Stimulated activated naive B cell treated with anti-CD40 and anti-IgM and Interleukin-4, amounts not matched to agents 10 μg/mL and 1 μg/mL and 100 μg/mL, for 72 hours (primary cell): ENCODE measurements at regions not wholly inside any gene's neighbourhood (a gene's known extent, or its start where the extent isn't known, plus 50 kb on each side); places are given as distances from the start of the nearest gene placed in this dataset.

Experiments used
- ATAC-seq, 2 donors: fragments of 150-1000 bp; cut with Tn5 transposase; replicated peaks; 2 replicates each; pipeline ENCODE4 v1.10.0; 2021; ENCODE audit warnings: moderate library complexity in 1 of 2
- DNase-seq: peaks from one replicate; pipeline ENCODE4 v3.0.0; 2021
- H3K27ac Mint-ChIP-seq: one replicate; pipeline ENCODE4 v1.8.0; 2022; ENCODE audit warnings: mild to moderate bottlenecking, mixed read lengths
- H3K27me3 Mint-ChIP-seq, 2 donors: one replicate each; pipeline ENCODE4 v1.8.0; 2022; ENCODE audit warnings: mixed read lengths in 2 of 2
- H3K36me3 Mint-ChIP-seq, 2 donors: one replicate each; pipeline ENCODE4 v1.8.0; 2022; ENCODE audit warnings: mixed read lengths in 2 of 2, mild to moderate bottlenecking in 1 of 2
- H3K4me1 Mint-ChIP-seq, 2 donors: one replicate each; pipeline ENCODE4 v1.8.0; 2022; ENCODE audit warnings: mixed read lengths in 2 of 2, mild to moderate bottlenecking in 1 of 2
- H3K4me3 Mint-ChIP-seq, 2 donors: one replicate each; pipeline ENCODE4 v1.8.0; 2022; ENCODE audit warnings: mild to moderate bottlenecking in 2 of 2, mixed read lengths in 2 of 2, moderate library complexity in 1 of 2
- H3K9me3 Mint-ChIP-seq, 2 donors: one replicate each; pipeline ENCODE4 v1.8.0; 2022; ENCODE audit warnings: mixed read lengths in 2 of 2, mild to moderate bottlenecking in 1 of 2

- peak overlapping the region in 1 of 2 donors; percentile 51 for H3K4me3 Mint-ChIP-seq
- no peak overlapping the region for H3K27ac Mint-ChIP-seq
- H3K27me3 Mint-ChIP-seq = peaks cover 0 to 5% of the 10 kb centered on the region in 2 donors
- no peaks in the 10 kb centered on the region for H3K36me3 Mint-ChIP-seq
- no peaks in the 10 kb centered on the region for H3K9me3 Mint-ChIP-seq
- peak; percentile 58 for DNase-seq
- peaks cover 6 to 15% of the 10 kb centered on the region in 2 donors for H3K4me1 Mint-ChIP-seq
- peak; percentile 96 to 99 for ATAC-seq
These were observed 287.3 kb downstream of the COG6 start for GRCh38 chr13:39942552-39943273.

- Mint-ChIP-seq H3K36me3 (no peaks in the 10 kb centered on the region), H3K9me3 (no peaks in the 10 kb centered on the region), H3K27me3 (peaks cover 0 to 5% of the 10 kb centered on the region in 2 donors), H3K4me3 (no peak overlapping the region), H3K27ac (no peak overlapping the region), H3K4me1 (peaks cover 6 to 15% of the 10 kb centered on the region in 2 donors)
- no peak for DNase-seq
- no peak for ATAC-seq
These were observed 288.2 kb downstream of the COG6 start for GRCh38 chr13:39943711-39944110.

GRCh38 chr13:39945226-39945625 lies 289.8 kb downstream of the COG6 start:
- Mint-ChIP-seq H3K9me3 (no peaks in the 10 kb centered on the region), H3K4me3 (no peak overlapping the region), H3K27me3 (peaks cover 0 to 5% of the 10 kb centered on the region in 2 donors), H3K4me1 (peaks cover 8 to 15% of the 10 kb centered on the region in 2 donors), H3K27ac (no peak overlapping the region), H3K36me3 (no peaks in the 10 kb centered on the region)
- ATAC-seq (no peak), DNase-seq (no peak)

GRCh38 chr13:39946769-39947168 lies 291.3 kb downstream of the COG6 start:
- no peak for DNase-seq
- no peaks in the 10 kb centered on the region for H3K9me3 Mint-ChIP-seq
- H3K4me3 Mint-ChIP-seq = no peak overlapping the region
- H3K27me3 Mint-ChIP-seq = peaks cover 0 to 5% of the 10 kb centered on the region in 2 donors
- no peak overlapping the region for H3K27ac Mint-ChIP-seq
- no peak for ATAC-seq
- H3K4me1 Mint-ChIP-seq = peaks cover 12 to 22% of the 10 kb centered on the region in 2 donors
- no peaks in the 10 kb centered on the region for H3K36me3 Mint-ChIP-seq

GRCh38 chr13:39951301-39951700 lies 295.8 kb downstream of the COG6 start:
- no peak overlapping the region for H3K27ac Mint-ChIP-seq
- H3K27me3 Mint-ChIP-seq = no peaks in the 10 kb centered on the region

DNA sequence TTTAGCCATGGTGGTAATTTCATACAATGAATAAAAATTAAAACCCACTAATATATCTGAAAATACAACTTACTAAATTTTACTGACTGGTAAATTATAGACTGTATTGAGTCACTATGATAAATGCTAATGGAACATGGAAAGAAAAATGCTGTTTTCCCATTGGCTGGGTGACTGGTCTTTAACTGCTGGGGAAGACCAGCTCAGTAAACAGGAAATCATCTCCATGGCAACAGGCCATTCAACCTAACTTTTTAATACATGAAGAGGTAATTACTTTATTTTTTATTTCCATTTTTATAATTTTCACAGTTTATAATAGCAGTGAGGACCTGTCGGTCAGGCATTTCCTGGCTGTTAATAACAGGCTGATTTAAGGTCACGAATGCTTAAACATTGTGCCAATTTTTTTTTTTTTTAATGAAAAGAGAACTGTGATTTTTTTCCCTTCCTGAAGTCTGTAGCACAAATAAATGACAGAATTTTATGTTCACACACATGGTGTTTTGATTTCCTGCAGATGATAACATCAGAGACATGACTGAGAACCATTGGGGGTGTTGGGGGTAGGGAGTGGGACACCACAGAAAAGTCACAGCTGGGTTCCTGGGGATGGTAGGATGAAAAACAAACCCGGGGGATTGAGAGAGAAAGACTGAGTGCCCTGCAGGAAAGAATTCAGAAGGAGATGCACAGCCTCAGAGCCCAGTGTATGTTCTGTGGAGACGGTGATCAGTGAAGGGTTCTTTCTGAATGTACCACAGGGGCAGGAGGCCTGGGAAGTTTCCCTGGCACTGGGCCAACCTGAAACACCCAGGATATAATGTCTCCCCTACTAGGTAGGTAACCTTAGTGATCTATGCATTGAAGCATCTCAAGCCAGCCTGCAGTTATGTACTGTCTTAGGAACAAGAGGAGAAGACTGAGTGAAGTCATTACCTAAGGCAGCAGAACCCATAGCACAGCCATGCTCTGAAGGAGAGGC lies 297.1 kb downstream of the COG6 start:
- H3K4me1 Mint-ChIP-seq = peaks cover 37 to 43% of the 10 kb centered on the region in 2 donors
- DNase-seq (no peak), ATAC-seq (peak; percentile 49 to 56)
- no peaks in the 10 kb centered on the region for H3K27me3 Mint-ChIP-seq
- H3K27ac Mint-ChIP-seq = peak overlapping the region; percentile 65
- no peaks in the 10 kb centered on the region for H3K9me3 Mint-ChIP-seq
- H3K36me3 Mint-ChIP-seq = no peaks in the 10 kb centered on the region
- peak overlapping the region in 1 of 2 donors; percentile 19 for H3K4me3 Mint-ChIP-seq

More at GRCh38 chr13:39951301-39951700, 295.8 kb downstream of the COG6 start:
- Mint-ChIP-seq H3K36me3 (no peaks in the 10 kb centered on the region), H3K4me3 (no peak overlapping the region), H3K9me3 (no peaks in the 10 kb centered on the region), H3K4me1 (peaks cover 26 to 31% of the 10 kb centered on the region in 2 donors)
- ATAC-seq = no peak
- no peak for DNase-seq

GRCh38 chr13:39954476-39954875 lies 299.0 kb downstream of the COG6 start:
- DNase-seq = no peak
- no peaks in the 10 kb centered on the region for H3K9me3 Mint-ChIP-seq
- no peak for ATAC-seq
- H3K27ac Mint-ChIP-seq = no peak overlapping the region
- H3K36me3 Mint-ChIP-seq = no peaks in the 10 kb centered on the region
- no peaks in the 10 kb centered on the region for H3K27me3 Mint-ChIP-seq
- peaks cover 43 to 53% of the 10 kb centered on the region in 2 donors for H3K4me1 Mint-ChIP-seq
- H3K4me3 Mint-ChIP-seq = no peak overlapping the region

- Mint-ChIP-seq H3K27me3 (no peaks in the 10 kb centered on the region), H3K4me1 (peaks cover 43 to 53% of the 10 kb centered on the region in 2 donors), H3K36me3 (no peaks in the 10 kb centered on the region), H3K4me3 (no peak overlapping the region), H3K27ac (no peak overlapping the region), H3K9me3 (no peaks in the 10 kb centered on the region)
- ATAC-seq (peak; percentile 61 to 65), DNase-seq (no peak)
These were observed 300.1 kb downstream of the COG6 start for GRCh38 chr13:39955560-39955959.

GRCh38 chr13:39956036-39956435 lies 300.6 kb downstream of the COG6 start:
- H3K9me3 Mint-ChIP-seq = no peaks in the 10 kb centered on the region
- peaks cover 43 to 53% of the 10 kb centered on the region in 2 donors for H3K4me1 Mint-ChIP-seq
- DNase-seq (peak; percentile 47), ATAC-seq (peak; percentile 91 to 92)
- peak overlapping the region; percentile 24 to 61 for H3K4me3 Mint-ChIP-seq
- H3K27ac Mint-ChIP-seq = peak overlapping the region; percentile 53
- H3K27me3 Mint-ChIP-seq = no peaks in the 10 kb centered on the region
- H3K36me3 Mint-ChIP-seq = no peaks in the 10 kb centered on the region

- no peak for ATAC-seq
- Mint-ChIP-seq H3K4me1 (peaks cover 34 to 36% of the 10 kb centered on the region in 2 donors), H3K4me3 (peak overlapping the region in 1 of 2 donors; percentile 27)
These were observed 302.6 kb downstream of the COG6 start for GRCh38 chr13:39957868-39958677.

DNA sequence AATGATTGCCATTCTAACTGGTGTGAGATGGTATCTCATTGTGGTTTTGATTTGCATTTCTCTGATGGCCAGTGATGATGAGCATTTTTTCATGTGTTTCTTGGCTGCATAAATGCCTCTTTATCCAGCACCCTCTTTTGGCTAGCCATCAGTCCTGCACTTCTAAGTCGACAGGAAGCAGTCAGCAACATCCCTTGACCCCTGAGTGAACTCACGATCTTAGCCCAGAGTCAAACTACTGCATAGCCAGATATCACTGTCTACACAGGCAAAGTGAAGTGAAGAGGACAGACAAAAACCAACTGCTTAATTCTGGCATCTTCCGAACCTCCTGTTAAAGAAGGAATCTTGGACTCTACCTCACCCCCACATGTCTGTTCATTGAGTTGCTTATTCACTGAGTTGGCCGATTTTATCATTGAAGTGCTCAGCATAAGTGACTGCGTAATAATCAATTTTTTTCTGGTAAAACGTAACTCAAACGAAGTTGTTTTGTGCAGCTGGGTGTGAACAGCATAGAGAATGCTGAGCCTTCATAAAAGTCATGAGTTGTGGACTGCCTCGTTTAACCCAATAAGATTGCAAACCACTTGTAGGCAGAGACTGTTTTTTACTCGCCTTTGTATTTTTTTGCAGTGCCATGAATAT lies 304.2 kb downstream of the COG6 start:
- H3K27ac Mint-ChIP-seq = no peak overlapping the region
- no peaks in the 10 kb centered on the region for H3K9me3 Mint-ChIP-seq
- no peaks in the 10 kb centered on the region for H3K36me3 Mint-ChIP-seq
- no peak overlapping the region for H3K4me3 Mint-ChIP-seq
- ATAC-seq = no peak
- H3K4me1 Mint-ChIP-seq = peaks cover 30 to 32% of the 10 kb centered on the region in 2 donors
- DNase-seq = no peak
- H3K27me3 Mint-ChIP-seq = no peaks in the 10 kb centered on the region

More at GRCh38 chr13:39957868-39958677, 302.6 kb downstream of the COG6 start:
- no peak for DNase-seq
- Mint-ChIP-seq H3K36me3 (no peaks in the 10 kb centered on the region), H3K27me3 (no peaks in the 10 kb centered on the region), H3K27ac (no peak overlapping the region), H3K9me3 (no peaks in the 10 kb centered on the region)

- Mint-ChIP-seq H3K4me3 (no peak overlapping the region), H3K27me3 (no peaks in the 10 kb centered on the region), H3K27ac (peak overlapping the region; percentile 6), H3K4me1 (peaks cover 30 to 32% of the 10 kb centered on the region in 2 donors), H3K9me3 (no peaks in the 10 kb centered on the region), H3K36me3 (no peaks in the 10 kb centered on the region)
- no peak for DNase-seq
- ATAC-seq = no peak
These were observed 304.7 kb downstream of the COG6 start for GRCh38 chr13:39960191-39960590.

DNA sequence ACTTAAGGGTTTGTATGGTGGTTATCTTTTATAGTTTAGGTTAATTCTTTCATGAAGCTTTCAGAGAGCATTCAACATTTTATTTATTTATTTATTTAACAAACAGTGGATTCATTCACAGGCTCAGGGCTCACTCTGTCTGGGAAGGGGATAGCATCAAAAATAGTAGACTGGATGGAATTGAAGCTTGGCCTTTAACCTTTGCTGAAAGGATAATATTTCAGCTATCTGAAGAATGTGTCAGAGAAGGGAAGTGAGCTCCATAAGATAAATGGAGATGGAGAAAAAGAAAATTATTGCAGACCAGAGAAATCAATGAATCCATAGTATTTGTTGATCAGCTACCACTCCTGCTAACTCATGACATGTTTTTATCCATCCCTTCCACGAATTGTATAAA lies 305.6 kb downstream of the COG6 start:
- Mint-ChIP-seq H3K36me3 (no peaks in the 10 kb centered on the region), H3K27ac (no peak overlapping the region), H3K4me1 (peaks cover 22 to 24% of the 10 kb centered on the region in 2 donors), H3K4me3 (no peak overlapping the region), H3K27me3 (no peaks in the 10 kb centered on the region), H3K9me3 (no peaks in the 10 kb centered on the region)
- DNase-seq (no peak), ATAC-seq (no peak)
